AG09309 (cell line): ENCODE measurements at regions not wholly inside any gene's neighbourhood (a gene's known extent, or its start where the extent isn't known, plus 50 kb on each side); places are given as distances from the start of the nearest gene placed in this dataset.

ENCODE experiments used
- DNase-seq: peaks from one replicate; pipeline ENCODE4 v3.0.0-alpha.2; 2010; ENCODE audit warnings: low read depth
- H3K4me3 ChIP-seq: 2 replicates; pipeline ENCODE4 v1.5.1; 2011; ENCODE audit warnings: mild to moderate bottlenecking, low read depth, low read length, moderate library complexity; ENCODE audit not compliant: control insufficient read depth
- CTCF ChIP-seq: IDR thresholded peaks from 2 replicates; pipeline ENCODE4 v1.5.1; 2011; ENCODE audit warnings: mild to moderate bottlenecking, low read depth, low read length, inconsistent platforms; ENCODE audit not compliant: insufficient read depth, control insufficient read depth; ENCODE audit errors: missing control alignments

GRCh38 chr18:51622702-51623101 is 425.2 kb upstream of the MEX3C start:
- DNase-seq = no peak
- no peak overlapping the region for H3K4me3 ChIP-seq
- no peak for TF ChIP-seq CTCF

- no peak for TF ChIP-seq CTCF
- H3K4me3 ChIP-seq = no peak overlapping the region
- no peak for DNase-seq
Observed at GRCh38 chr18:51623653-51624052, 426.2 kb upstream of the MEX3C start.

GRCh38 chr18:51630706-51631105 is 433.2 kb upstream of the MEX3C start:
- H3K4me3 ChIP-seq = no peak overlapping the region
- TF ChIP-seq CTCF = no peak
- DNase-seq = no peak

- no peak overlapping the region for H3K4me3 ChIP-seq
- no peak for TF ChIP-seq CTCF
Observed at GRCh38 chr18:51637881-51638280, 440.4 kb upstream of the MEX3C start.

GRCh38 chr18:51639541-51639940 is 442.1 kb upstream of the MEX3C start:
- DNase-seq = no peak
- no peak for TF ChIP-seq CTCF
- H3K4me3 ChIP-seq = no peak overlapping the region

More at GRCh38 chr18:51637881-51638280, 440.4 kb upstream of the MEX3C start:
- no peak for DNase-seq

- TF ChIP-seq CTCF = no peak
- no peak for DNase-seq
- no peak overlapping the region for H3K4me3 ChIP-seq
Observed at GRCh38 chr18:51643483-51643882, 446.0 kb upstream of the MEX3C start.

GRCh38 chr18:51645607-51646006 is 448.1 kb upstream of the MEX3C start:
- no peak overlapping the region for H3K4me3 ChIP-seq
- no peak for DNase-seq
- TF ChIP-seq CTCF = no peak
